HG03175 (cell line): ENCODE measurements at regions not wholly inside any gene's neighbourhood (a gene's known extent, or its start where the extent isn't known, plus 50 kb on each side); places are given as distances from the start of the nearest gene placed in this dataset.
"Not testable (repeated sequence)": the region's sequence is repeated elsewhere in the genome, so short reads cannot be mapped to it uniquely, and the experiment has no call there.

Source experiments
- ATAC-seq: cut with Tn5 transposase; IDR thresholded peaks from one replicate; pipeline ENCODE4 v1.9.1; 2021; ENCODE audit warnings: mild to moderate bottlenecking, moderate library complexity; ENCODE audit not compliant: unreplicated experiment

GRCh38 chr3:157589211-157589610 is 86.0 kb upstream of the VEPH1 start:
- ATAC-seq = no peak

- no peak for ATAC-seq
Measured at GRCh38 chr3:157588386-157589060, 85.3 kb upstream of the VEPH1 start.

GRCh38 chr3:157586293-157586692 is 83.1 kb upstream of the VEPH1 start:
- ATAC-seq = no peak

- no peak for ATAC-seq
Measured at GRCh38 chr3:157585386-157585785, 82.2 kb upstream of the VEPH1 start.

GRCh38 chr3:157582637-157582973 is 79.4 kb upstream of the VEPH1 start:
- ATAC-seq = no peak

- not testable (repeated sequence) for ATAC-seq
Measured at GRCh38 chr3:157581956-157582636, 78.9 kb upstream of the VEPH1 start.

- no peak for ATAC-seq
Measured at GRCh38 chr3:157581371-157581770, 78.2 kb upstream of the VEPH1 start.

- ATAC-seq = no peak
Measured at GRCh38 chr3:157578181-157578580, 75.0 kb upstream of the VEPH1 start.

GRCh38 chr3:157574531-157574930 is 71.3 kb upstream of the VEPH1 start:
- no peak for ATAC-seq

GRCh38 chr3:157573780-157574378 is 70.7 kb upstream of the VEPH1 start:
- ATAC-seq = no peak

GRCh38 chr3:157573281-157573680 is 70.1 kb upstream of the VEPH1 start:
- no peak for ATAC-seq

GRCh38 chr3:157572559-157573270 is 69.5 kb upstream of the VEPH1 start:
- ATAC-seq = peak; percentile 63

GRCh38 chr3:157566596-157566995 is 63.4 kb upstream of the VEPH1 start:
- no peak for ATAC-seq

GRCh38 chr3:157559401-157559800 is 56.2 kb upstream of the VEPH1 start:
- no peak for ATAC-seq
